ENCODE measurements at regions not wholly inside any gene's neighbourhood (a gene's known extent, or its start where the extent isn't known, plus 50 kb on each side); places are given as distances from the start of the nearest gene placed in this dataset.

- TF ChIP-seq, protein P1, sequence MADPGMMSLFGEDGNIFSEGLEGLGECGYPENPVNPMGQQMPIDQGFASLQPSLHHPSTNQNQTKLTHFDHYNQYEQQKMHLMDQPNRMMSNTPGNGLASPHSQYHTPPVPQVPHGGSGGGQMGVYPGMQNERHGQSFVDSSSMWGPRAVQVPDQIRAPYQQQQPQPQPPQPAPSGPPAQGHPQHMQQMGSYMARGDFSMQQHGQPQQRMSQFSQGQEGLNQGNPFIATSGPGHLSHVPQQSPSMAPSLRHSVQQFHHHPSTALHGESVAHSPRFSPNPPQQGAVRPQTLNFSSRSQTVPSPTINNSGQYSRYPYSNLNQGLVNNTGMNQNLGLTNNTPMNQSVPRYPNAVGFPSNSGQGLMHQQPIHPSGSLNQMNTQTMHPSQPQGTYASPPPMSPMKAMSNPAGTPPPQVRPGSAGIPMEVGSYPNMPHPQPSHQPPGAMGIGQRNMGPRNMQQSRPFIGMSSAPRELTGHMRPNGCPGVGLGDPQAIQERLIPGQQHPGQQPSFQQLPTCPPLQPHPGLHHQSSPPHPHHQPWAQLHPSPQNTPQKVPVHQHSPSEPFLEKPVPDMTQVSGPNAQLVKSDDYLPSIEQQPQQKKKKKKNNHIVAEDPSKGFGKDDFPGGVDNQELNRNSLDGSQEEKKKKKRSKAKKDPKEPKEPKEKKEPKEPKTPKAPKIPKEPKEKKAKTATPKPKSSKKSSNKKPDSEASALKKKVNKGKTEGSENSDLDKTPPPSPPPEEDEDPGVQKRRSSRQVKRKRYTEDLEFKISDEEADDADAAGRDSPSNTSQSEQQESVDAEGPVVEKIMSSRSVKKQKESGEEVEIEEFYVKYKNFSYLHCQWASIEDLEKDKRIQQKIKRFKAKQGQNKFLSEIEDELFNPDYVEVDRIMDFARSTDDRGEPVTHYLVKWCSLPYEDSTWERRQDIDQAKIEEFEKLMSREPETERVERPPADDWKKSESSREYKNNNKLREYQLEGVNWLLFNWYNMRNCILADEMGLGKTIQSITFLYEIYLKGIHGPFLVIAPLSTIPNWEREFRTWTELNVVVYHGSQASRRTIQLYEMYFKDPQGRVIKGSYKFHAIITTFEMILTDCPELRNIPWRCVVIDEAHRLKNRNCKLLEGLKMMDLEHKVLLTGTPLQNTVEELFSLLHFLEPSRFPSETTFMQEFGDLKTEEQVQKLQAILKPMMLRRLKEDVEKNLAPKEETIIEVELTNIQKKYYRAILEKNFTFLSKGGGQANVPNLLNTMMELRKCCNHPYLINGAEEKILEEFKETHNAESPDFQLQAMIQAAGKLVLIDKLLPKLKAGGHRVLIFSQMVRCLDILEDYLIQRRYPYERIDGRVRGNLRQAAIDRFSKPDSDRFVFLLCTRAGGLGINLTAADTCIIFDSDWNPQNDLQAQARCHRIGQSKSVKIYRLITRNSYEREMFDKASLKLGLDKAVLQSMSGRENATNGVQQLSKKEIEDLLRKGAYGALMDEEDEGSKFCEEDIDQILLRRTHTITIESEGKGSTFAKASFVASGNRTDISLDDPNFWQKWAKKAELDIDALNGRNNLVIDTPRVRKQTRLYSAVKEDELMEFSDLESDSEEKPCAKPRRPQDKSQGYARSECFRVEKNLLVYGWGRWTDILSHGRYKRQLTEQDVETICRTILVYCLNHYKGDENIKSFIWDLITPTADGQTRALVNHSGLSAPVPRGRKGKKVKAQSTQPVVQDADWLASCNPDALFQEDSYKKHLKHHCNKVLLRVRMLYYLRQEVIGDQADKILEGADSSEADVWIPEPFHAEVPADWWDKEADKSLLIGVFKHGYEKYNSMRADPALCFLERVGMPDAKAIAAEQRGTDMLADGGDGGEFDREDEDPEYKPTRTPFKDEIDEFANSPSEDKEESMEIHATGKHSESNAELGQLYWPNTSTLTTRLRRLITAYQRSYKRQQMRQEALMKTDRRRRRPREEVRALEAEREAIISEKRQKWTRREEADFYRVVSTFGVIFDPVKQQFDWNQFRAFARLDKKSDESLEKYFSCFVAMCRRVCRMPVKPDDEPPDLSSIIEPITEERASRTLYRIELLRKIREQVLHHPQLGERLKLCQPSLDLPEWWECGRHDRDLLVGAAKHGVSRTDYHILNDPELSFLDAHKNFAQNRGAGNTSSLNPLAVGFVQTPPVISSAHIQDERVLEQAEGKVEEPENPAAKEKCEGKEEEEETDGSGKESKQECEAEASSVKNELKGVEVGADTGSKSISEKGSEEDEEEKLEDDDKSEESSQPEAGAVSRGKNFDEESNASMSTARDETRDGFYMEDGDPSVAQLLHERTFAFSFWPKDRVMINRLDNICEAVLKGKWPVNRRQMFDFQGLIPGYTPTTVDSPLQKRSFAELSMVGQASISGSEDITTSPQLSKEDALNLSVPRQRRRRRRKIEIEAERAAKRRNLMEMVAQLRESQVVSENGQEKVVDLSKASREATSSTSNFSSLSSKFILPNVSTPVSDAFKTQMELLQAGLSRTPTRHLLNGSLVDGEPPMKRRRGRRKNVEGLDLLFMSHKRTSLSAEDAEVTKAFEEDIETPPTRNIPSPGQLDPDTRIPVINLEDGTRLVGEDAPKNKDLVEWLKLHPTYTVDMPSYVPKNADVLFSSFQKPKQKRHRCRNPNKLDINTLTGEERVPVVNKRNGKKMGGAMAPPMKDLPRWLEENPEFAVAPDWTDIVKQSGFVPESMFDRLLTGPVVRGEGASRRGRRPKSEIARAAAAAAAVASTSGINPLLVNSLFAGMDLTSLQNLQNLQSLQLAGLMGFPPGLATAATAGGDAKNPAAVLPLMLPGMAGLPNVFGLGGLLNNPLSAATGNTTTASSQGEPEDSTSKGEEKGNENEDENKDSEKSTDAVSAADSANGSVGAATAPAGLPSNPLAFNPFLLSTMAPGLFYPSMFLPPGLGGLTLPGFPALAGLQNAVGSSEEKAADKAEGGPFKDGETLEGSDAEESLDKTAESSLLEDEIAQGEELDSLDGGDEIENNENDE (IDR thresholded peaks at IDR 0.05; ENCODE audit: insufficient replicate concordance, low read length) = no peak
- TF ChIP-seq, protein P2, sequence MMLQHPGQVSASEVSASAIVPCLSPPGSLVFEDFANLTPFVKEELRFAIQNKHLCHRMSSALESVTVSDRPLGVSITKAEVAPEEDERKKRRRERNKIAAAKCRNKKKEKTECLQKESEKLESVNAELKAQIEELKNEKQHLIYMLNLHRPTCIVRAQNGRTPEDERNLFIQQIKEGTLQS (IDR thresholded peaks at IDR 0.05; ENCODE audit: insufficient read depth, low read depth, low read length) = no peak
- TF ChIP-seq EZH2 (IDR thresholded peaks at IDR 0.05; ENCODE audit: low read depth, low read length, severe bottlenecking) (no peak), TBP (IDR thresholded peaks at IDR 0.05; ENCODE audit: low read depth, low read length) (no peak), PHF8 (conservative IDR thresholded peaks at IDR 0.05; ENCODE audit: low read depth, low read length) (no peak)
Observed at GRCh38 chr18:41731884-41732283, 223.2 kb upstream of the PIK3C3 start (continued).

Measured in H1 (cell line).